ENCODE measurements at regions not wholly inside any gene's neighbourhood (a gene's known extent, or its start where the extent isn't known, plus 50 kb on each side); places are given as distances from the start of the nearest gene placed in this dataset.

DNA sequence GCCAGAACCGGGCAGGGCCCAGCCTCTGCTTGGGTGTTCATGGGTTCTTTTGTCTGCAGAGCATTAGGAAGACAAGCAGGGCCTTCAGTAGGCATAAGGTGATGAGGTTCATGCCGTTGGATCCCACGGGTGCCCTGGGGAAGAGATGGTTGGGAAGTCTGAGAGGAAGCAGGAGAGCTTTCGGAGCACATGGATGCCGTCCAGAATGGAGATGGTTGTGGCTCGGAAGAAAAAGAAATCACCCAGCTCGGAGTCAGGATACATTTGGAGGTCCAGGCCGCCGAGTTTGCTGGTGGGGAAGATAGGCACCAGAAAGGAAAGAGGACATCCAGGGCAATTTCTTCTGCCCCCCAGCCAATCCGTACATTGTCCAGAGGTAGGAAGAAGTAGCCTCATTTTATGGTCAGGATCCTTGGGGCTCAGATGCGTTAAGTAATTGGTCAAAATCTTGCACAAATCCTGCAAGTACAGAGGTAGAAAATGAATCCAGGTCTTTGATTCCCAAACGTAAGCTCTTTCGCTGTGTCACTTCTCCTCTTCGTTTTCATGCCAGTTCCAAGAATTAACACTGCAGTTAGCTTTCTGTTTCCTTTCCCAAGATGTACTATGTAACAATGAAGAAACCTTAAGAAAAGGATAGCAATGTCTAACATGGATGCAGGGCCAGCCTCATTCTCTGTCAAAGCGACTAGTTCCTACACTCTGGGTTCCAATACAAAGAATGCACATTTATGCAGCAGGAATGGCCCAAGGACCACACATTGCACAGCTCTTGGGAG is 147.8 kb upstream of the KLF6 start:
- H3K9me3 ChIP-seq (ENCODE audit: control insufficient read depth, insufficient read depth, low read length): no peaks in the 10 kb centered on the region
- H3K4me1 ChIP-seq (ENCODE audit: control insufficient read depth, insufficient read depth, low read length): no peaks in the 10 kb centered on the region
- no peak overlapping the region for H3K27ac ChIP-seq (ENCODE audit: low read depth, low read length)
- H3K4me3 ChIP-seq (ENCODE audit: low read depth, low read length): no peak overlapping the region
- H3K9ac ChIP-seq (ENCODE audit: low read depth, low read length): no peak overlapping the region
- H3K36me3 ChIP-seq (ENCODE audit: control insufficient read depth, insufficient read depth, low read length): no peaks in the 10 kb centered on the region
- no peaks in the 10 kb centered on the region for H3K27me3 ChIP-seq (ENCODE audit: control insufficient read depth, insufficient read depth, low read length)

DNA sequence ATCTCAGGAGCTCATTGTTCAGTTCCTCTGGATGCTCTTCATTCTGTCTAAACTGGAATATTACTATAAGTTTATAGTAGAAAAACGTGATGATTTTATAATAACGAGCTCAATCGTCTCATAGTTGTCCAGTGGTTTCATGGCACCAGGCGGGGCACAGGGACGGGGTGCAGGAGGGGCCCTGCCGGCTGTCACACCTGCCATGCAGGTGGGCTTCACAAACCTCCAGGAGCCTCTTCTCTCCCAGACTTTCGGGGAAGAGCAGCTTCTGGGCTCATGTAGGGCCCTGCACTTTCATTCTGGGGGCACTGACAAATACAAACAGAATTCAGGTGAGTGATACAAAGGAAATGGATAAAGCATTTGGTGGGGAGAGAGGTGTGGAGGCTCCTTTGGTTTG is 146.9 kb upstream of the KLF6 start:
- H3K9ac ChIP-seq (ENCODE audit: low read depth, low read length): no peak overlapping the region
- H3K27me3 ChIP-seq (ENCODE audit: control insufficient read depth, insufficient read depth, low read length): no peaks in the 10 kb centered on the region
- H3K27ac ChIP-seq (ENCODE audit: low read depth, low read length): no peak overlapping the region
- H3K36me3 ChIP-seq (ENCODE audit: control insufficient read depth, insufficient read depth, low read length): no peaks in the 10 kb centered on the region
- H3K4me3 ChIP-seq (ENCODE audit: low read depth, low read length): no peak overlapping the region
- H3K4me1 ChIP-seq (ENCODE audit: control insufficient read depth, insufficient read depth, low read length): no peaks in the 10 kb centered on the region
- no peaks in the 10 kb centered on the region for H3K9me3 ChIP-seq (ENCODE audit: control insufficient read depth, insufficient read depth, low read length)

DNA sequence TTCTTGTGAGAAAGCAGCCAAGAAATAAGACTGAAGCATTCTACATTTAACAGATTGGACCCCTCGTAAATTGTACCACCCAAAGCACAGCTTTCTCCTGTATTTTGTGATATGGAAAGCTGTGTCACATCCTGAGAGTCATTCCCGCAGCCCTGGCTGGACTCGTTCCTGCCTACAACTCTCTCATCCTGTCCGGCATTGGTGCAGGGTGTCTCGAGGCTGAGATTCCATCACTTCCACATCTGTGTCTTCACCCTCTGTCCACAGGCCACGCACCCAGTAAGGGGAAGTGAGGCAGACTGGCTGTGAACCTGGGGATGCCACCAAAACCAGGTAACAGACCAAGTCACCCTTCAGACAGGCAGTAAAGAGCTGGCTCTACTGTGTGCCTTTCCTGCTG is 146.2 kb upstream of the KLF6 start:
- no peaks in the 10 kb centered on the region for H3K4me1 ChIP-seq (ENCODE audit: control insufficient read depth, insufficient read depth, low read length)
- no peaks in the 10 kb centered on the region for H3K36me3 ChIP-seq (ENCODE audit: control insufficient read depth, insufficient read depth, low read length)
- no peak overlapping the region for H3K27ac ChIP-seq (ENCODE audit: low read depth, low read length)
- no peaks in the 10 kb centered on the region for H3K9me3 ChIP-seq (ENCODE audit: control insufficient read depth, insufficient read depth, low read length)
- H3K9ac ChIP-seq (ENCODE audit: low read depth, low read length): no peak overlapping the region
- no peak overlapping the region for H3K4me3 ChIP-seq (ENCODE audit: low read depth, low read length)
- no peaks in the 10 kb centered on the region for H3K27me3 ChIP-seq (ENCODE audit: control insufficient read depth, insufficient read depth, low read length)

DNA sequence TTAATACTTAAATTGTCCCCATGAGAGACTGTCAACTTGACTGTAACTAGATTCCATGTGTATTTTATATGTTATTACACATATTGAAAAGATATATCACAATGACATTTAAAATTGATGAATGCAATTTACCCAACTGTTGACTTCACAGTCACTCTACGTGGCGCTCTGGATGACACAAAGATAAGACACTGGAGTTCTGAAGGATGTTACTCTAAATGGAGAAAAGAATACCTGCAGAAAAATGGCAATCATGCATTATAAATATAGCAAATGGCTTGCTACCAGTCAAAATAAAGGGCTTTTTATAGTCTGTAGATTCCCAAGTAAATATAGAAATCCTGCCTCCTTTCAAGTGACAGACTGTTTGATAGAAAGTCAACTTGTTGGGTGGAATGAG is 143.6 kb upstream of the KLF6 start:
- Histone ChIP-seq H3K36me3 (ENCODE audit: control insufficient read depth, insufficient read depth, low read length) (no peaks in the 10 kb centered on the region), H3K27ac (ENCODE audit: low read depth, low read length) (no peak overlapping the region), H3K27me3 (ENCODE audit: control insufficient read depth, insufficient read depth, low read length) (no peaks in the 10 kb centered on the region), H3K4me3 (ENCODE audit: low read depth, low read length) (no peak overlapping the region), H3K9me3 (ENCODE audit: control insufficient read depth, insufficient read depth, low read length) (no peaks in the 10 kb centered on the region), H3K4me1 (ENCODE audit: control insufficient read depth, insufficient read depth, low read length) (no peaks in the 10 kb centered on the region), H3K9ac (ENCODE audit: low read depth, low read length) (no peak overlapping the region)

DNA sequence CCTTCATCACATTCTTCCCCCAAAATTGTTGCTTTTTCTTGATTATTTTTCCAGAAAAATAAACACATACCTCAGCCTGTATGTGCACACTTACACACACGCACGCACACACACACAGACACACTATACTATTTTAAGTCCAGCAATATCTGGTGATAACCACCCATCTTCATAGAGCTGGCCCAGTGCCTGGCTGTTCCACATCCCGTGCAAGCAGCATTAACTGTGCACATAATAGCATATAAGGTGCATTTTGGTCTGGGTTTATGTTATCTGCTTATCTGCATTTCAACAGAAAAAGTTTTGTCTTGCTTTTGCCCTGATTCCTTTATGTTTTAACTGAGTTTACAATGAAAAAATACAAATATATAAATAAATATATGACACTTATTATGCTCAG is 143.1 kb upstream of the KLF6 start:
- Histone ChIP-seq H3K27me3 (ENCODE audit: control insufficient read depth, insufficient read depth, low read length) (no peaks in the 10 kb centered on the region), H3K4me1 (ENCODE audit: control insufficient read depth, insufficient read depth, low read length) (no peaks in the 10 kb centered on the region), H3K9ac (ENCODE audit: low read depth, low read length) (no peak overlapping the region), H3K4me3 (ENCODE audit: low read depth, low read length) (no peak overlapping the region), H3K9me3 (ENCODE audit: control insufficient read depth, insufficient read depth, low read length) (no peaks in the 10 kb centered on the region), H3K27ac (ENCODE audit: low read depth, low read length) (no peak overlapping the region), H3K36me3 (ENCODE audit: control insufficient read depth, insufficient read depth, low read length) (no peaks in the 10 kb centered on the region)

DNA sequence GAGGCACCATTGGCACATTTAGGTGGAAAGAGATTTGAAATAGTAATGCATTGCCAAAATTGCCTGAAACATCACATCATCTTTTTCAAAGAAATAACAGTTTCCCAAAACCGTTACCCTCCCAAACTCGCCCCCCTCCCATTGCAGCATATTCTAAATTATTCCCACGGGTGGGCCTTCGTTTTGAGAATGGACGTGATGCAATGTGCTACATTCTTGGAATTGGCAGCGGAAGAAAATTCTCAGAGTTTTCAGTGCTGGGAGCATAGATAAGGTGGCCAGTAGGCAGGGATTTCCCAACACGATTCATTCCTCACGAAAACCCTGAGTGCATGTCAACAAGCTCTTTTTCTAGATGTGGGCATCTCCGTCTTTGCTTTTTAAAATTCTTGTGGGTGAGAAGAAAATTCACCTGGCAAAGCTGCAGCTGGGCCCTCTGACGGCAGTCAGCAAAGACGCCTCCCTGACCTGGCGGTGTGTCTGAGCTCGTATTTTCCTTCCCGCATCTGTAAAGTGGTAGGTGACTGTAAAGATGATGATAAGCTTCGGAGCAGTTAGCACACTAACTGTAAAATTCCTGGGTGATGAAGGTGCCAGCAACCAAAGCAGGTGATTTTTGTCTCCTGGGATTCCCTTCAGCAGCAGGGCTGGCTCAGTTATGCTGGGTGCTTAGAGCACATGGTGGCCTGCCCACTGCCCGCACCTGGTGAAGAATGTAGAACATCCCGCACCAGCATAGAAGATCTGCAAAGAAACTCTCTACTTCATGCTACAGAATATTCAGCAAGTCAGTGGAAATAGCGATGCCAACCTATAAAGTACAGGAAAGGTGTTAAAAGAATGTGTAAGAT is 141.9 kb upstream of the KLF6 start:
- H3K27me3 ChIP-seq (ENCODE audit: control insufficient read depth, insufficient read depth, low read length): no peaks in the 10 kb centered on the region
- H3K9me3 ChIP-seq (ENCODE audit: control insufficient read depth, insufficient read depth, low read length): no peaks in the 10 kb centered on the region
- H3K4me1 ChIP-seq (ENCODE audit: control insufficient read depth, insufficient read depth, low read length): no peaks in the 10 kb centered on the region
- H3K9ac ChIP-seq (ENCODE audit: low read depth, low read length): no peak overlapping the region
- H3K4me3 ChIP-seq (ENCODE audit: low read depth, low read length): no peak overlapping the region
- H3K27ac ChIP-seq (ENCODE audit: low read depth, low read length): no peak overlapping the region
- H3K36me3 ChIP-seq (ENCODE audit: control insufficient read depth, insufficient read depth, low read length): no peaks in the 10 kb centered on the region

DNA sequence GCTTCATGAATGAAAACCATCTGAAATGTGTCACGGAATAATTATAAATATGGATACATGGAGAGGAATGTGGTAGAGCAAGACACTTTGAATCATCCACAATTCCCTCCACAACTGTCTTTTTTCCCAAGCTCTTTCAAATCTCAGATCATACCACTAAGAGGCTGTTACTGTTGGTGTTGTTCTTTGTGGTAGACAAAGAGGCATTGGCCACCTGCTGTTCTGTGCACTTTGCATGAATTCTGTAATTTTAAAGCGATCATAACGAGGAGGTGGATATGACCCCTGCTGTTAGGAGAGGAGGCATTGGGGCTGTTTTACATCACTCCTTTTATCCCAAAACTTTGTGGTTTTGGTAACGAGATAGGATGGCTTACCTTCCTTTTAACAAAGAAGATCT is 141.2 kb upstream of the KLF6 start:
- Histone ChIP-seq H3K4me3 (ENCODE audit: low read depth, low read length) (no peak overlapping the region), H3K27me3 (ENCODE audit: control insufficient read depth, insufficient read depth, low read length) (no peaks in the 10 kb centered on the region), H3K9me3 (ENCODE audit: control insufficient read depth, insufficient read depth, low read length) (no peaks in the 10 kb centered on the region), H3K9ac (ENCODE audit: low read depth, low read length) (no peak overlapping the region), H3K36me3 (ENCODE audit: control insufficient read depth, insufficient read depth, low read length) (no peaks in the 10 kb centered on the region), H3K27ac (ENCODE audit: low read depth, low read length) (no peak overlapping the region), H3K4me1 (ENCODE audit: control insufficient read depth, insufficient read depth, low read length) (no peaks in the 10 kb centered on the region)

DNA sequence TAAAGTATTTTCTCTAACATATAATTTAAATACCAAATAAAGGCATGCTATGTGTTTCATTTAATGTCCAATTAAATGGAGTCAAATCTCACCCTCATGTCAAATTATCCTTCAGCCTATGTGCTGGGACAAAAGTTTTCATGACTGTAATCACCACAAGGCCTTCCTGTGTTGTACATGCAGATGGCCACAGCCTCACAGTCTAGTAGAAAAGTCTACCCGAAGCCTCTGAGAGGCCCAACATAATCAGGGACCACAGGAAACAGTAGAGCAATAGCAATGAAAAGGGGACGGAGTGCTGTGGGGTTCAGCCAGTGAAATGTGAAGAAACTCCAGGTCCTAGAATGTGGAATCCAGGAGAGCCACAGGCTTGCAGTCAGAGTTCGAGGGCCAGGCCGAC is 140.2 kb upstream of the KLF6 start:
- Histone ChIP-seq H3K9me3 (ENCODE audit: control insufficient read depth, insufficient read depth, low read length) (no peaks in the 10 kb centered on the region), H3K4me1 (ENCODE audit: control insufficient read depth, insufficient read depth, low read length) (peaks cover under 1% of the 10 kb centered on the region; the same call in 1 of the 2 replicates), H3K27me3 (ENCODE audit: control insufficient read depth, insufficient read depth, low read length) (no peaks in the 10 kb centered on the region), H3K36me3 (ENCODE audit: control insufficient read depth, insufficient read depth, low read length) (no peaks in the 10 kb centered on the region), H3K9ac (ENCODE audit: low read depth, low read length) (no peak overlapping the region), H3K27ac (ENCODE audit: low read depth, low read length) (no peak overlapping the region), H3K4me3 (ENCODE audit: low read depth, low read length) (no peak overlapping the region)

DNA sequence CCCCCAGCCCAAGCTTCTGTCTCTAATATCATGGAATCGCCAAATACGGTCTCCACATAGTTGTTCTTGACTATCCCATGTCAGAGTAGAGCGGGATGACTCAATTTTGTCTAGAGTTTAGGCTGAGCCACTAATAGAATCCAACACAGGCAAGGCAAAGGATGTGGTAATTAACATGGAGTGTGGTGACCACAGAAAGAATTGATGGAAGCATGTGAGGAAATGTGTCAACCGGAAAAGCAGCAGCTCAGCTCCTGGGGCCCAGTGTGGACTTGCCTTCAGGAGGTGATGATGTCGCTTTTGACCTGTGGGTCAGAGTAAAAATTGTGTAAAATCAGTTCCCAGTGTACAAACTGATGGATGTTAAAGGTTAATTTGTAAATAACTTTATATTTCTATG is 139.3 kb upstream of the KLF6 start:
- Histone ChIP-seq H3K27me3 (ENCODE audit: control insufficient read depth, insufficient read depth, low read length) (no peaks in the 10 kb centered on the region), H3K9ac (ENCODE audit: low read depth, low read length) (no peak overlapping the region), H3K36me3 (ENCODE audit: control insufficient read depth, insufficient read depth, low read length) (no peaks in the 10 kb centered on the region), H3K27ac (ENCODE audit: low read depth, low read length) (no peak overlapping the region), H3K9me3 (ENCODE audit: control insufficient read depth, insufficient read depth, low read length) (no peaks in the 10 kb centered on the region), H3K4me1 (ENCODE audit: control insufficient read depth, insufficient read depth, low read length) (peaks cover 6% of the 10 kb centered on the region), H3K4me3 (ENCODE audit: low read depth, low read length) (no peak overlapping the region)

DNA sequence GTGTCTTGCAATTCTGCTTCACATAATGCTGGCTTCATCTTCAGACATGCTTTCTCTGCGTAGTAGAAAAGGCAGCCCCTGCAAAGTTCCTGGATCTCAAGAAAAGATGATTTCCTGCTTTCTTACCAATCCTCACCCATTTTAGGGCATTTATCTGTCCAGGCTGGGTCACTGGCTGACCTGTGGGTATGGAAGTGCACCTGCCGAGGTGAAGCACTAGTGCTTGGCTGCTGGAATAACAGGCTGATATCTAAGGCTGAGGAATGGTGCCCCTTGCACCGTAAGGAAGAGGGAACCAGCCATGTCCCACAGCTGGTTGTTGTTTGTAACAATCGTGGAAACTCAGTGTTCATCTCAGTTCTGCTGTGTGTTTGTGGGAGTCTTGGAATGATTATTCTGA is 138.0 kb upstream of the KLF6 start:
- Histone ChIP-seq H3K4me1 (ENCODE audit: control insufficient read depth, insufficient read depth, low read length) (peaks cover 6% of the 10 kb centered on the region), H3K9ac (ENCODE audit: low read depth, low read length) (no peak overlapping the region), H3K36me3 (ENCODE audit: control insufficient read depth, insufficient read depth, low read length) (no peaks in the 10 kb centered on the region), H3K4me3 (ENCODE audit: low read depth, low read length) (no peak overlapping the region), H3K27ac (ENCODE audit: low read depth, low read length) (no peak overlapping the region), H3K9me3 (ENCODE audit: control insufficient read depth, insufficient read depth, low read length) (peaks cover 6% of the 10 kb centered on the region; the same call in 1 of the 2 replicates), H3K27me3 (ENCODE audit: control insufficient read depth, insufficient read depth, low read length) (no peaks in the 10 kb centered on the region)

DNA sequence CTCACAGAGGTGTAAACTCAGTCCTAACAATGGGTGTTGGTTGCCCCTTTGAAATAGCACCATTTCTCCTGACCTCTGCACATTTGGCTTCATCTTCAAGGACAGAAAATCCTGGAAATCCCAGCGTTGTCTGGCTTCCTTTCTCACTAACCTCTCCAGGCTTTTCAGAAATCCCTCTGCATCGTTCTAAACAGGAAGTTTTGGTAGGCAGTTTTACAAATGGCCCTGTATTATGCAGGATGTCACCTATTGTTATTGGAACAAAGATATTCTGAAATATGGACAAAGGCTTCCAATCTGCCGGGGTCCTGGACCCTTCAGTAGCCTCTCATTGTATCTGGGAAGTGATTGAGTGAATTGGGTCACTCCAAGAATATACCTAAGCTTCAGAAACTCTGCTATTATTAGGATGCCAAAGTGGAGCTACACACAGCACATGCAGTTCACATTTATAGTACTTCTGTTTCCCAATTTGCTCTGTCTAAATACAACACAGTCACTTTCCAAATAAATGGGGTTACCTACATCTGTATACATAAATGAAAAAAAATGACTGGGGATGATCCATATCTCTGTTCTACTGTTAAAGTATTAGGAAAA is 134.8 kb upstream of the KLF6 start:
- Histone ChIP-seq H3K9ac (ENCODE audit: low read depth, low read length) (no peak overlapping the region), H3K27me3 (ENCODE audit: control insufficient read depth, insufficient read depth, low read length) (no peaks in the 10 kb centered on the region), H3K4me3 (ENCODE audit: low read depth, low read length) (no peak overlapping the region), H3K4me1 (ENCODE audit: control insufficient read depth, insufficient read depth, low read length) (peaks cover 6% of the 10 kb centered on the region), H3K27ac (ENCODE audit: low read depth, low read length) (no peak overlapping the region), H3K36me3 (ENCODE audit: control insufficient read depth, insufficient read depth, low read length) (no peaks in the 10 kb centered on the region), H3K9me3 (ENCODE audit: control insufficient read depth, insufficient read depth, low read length) (peaks cover 6% of the 10 kb centered on the region; the same call in 1 of the 2 replicates)

All from HUES48 (cell line).